ENCODE measurements at regions not wholly inside any gene's neighbourhood (a gene's known extent, or its start where the extent isn't known, plus 50 kb on each side); places are given as distances from the start of the nearest gene placed in this dataset.

DNA sequence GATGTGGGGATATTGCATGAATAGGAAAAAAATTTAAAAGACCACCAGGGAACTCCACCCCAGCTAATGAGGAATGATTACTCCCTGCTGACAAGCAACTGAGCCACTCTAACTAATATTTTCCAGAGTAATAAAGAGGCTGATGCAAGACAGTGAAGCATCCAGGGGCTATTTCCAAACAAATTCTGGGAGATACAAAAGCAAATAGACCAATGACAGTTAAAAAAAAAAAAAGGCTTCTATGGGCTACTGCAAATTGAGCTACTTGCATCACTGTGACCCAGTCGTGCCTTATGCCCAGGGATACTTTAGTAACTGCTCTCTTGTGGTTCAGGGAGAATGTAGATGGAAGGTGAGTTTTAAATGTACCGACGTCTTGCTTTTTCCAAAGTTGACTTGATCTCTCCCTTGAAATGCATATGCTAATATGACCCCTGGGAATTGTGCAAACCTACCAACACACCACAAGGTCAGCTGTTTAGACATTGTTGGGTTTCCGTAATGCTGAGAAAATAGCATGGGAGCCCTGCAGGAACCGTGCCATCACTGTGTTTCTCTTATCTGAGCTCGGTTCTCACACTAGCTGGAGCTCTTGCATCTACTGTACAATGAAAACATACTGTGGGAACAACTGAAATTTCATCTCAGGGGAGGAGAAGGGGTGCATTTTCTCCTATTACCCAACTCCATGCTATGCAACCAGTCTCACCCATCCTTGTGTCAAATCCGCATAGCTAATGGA is 250.6 kb upstream of the MAP3K1 start:
- intact Hi-C loops (cut with DNase I; ENCODE audit: low total_unique reads): no loop called here
- no peak for DNase-seq

DNA sequence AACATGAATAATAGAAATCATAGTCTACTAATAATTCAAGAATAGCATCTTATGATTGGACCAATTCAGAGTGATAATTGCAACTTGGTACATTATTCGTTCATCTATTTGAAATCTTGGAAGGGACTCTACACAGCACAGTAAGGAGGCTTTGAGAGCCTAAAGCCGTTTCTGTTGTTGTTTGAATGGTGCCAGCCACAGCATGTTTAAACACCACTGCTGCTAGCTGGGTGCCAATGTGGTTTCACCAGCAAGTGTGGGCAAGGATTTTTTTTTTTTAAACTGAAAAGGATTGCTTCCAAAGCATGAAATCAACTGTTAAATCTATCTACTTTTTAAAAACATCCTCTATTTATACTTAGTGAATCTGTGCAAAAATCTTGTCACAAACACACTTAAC is 253.9 kb upstream of the MAP3K1 start:
- no peak for DNase-seq
- peaks cover 0 to 10% (median 3%) of the 10 kb centered on the region in 4 donors for H3K4me1 ChIP-seq
- no peak overlapping the region for H3K4me3 ChIP-seq
- no peaks in the 10 kb centered on the region for H3K36me3 ChIP-seq
- H3K9me3 ChIP-seq: no peaks in the 10 kb centered on the region
- no peaks in the 10 kb centered on the region for H3K27me3 ChIP-seq
- intact Hi-C loops (cut with DNase I; ENCODE audit: low total_unique reads): no loop called here
- H3K27ac ChIP-seq: no peak overlapping the region
- TF ChIP-seq, protein P1, sequence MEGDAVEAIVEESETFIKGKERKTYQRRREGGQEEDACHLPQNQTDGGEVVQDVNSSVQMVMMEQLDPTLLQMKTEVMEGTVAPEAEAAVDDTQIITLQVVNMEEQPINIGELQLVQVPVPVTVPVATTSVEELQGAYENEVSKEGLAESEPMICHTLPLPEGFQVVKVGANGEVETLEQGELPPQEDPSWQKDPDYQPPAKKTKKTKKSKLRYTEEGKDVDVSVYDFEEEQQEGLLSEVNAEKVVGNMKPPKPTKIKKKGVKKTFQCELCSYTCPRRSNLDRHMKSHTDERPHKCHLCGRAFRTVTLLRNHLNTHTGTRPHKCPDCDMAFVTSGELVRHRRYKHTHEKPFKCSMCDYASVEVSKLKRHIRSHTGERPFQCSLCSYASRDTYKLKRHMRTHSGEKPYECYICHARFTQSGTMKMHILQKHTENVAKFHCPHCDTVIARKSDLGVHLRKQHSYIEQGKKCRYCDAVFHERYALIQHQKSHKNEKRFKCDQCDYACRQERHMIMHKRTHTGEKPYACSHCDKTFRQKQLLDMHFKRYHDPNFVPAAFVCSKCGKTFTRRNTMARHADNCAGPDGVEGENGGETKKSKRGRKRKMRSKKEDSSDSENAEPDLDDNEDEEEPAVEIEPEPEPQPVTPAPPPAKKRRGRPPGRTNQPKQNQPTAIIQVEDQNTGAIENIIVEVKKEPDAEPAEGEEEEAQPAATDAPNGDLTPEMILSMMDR (IDR thresholded peaks at IDR 0.05): no peak

More for the DNA sequence above, 250.6 kb upstream of the MAP3K1 start:
- Histone ChIP-seq H3K27ac (no peak overlapping the region), H3K27me3 (no peaks in the 10 kb centered on the region), H3K4me3 (no peak overlapping the region), H3K9me3 (no peaks in the 10 kb centered on the region), H3K4me1 (peaks cover 0 to 19% (median 6%) of the 10 kb centered on the region in 4 donors), H3K36me3 (no peaks in the 10 kb centered on the region)
- TF ChIP-seq, protein P1 (IDR thresholded peaks at IDR 0.05): no peak

DNA sequence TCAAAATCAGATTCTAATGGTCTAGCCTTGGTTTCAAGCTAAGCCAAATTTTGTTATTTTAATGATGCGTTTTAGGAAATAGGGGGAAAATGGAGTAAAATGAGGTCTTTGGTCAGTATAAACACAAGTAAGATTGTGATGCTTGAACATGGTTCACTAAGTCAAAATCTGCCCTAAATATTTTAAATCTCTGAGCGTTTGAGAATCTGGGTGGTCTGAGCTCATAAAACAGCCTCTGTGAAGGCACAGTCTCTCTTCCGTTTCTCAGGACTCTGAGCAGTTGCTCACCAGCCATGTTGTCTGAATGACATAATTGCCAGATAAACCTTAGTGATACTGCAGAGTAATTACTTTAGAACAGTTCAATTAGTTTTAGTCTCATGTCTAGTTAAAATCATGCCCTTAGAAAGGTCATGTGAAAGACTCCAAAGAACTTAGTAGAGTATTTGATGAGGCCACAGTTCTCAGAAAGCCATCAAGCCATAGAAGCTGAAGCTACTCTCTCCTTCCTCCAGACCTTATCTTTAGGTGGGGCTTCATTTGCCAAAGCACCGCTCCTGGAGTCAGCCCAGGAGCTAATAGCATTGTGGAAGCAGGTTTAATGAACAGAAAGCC is 257.1 kb upstream of the MAP3K1 start:
- Histone ChIP-seq H3K4me1 (peaks cover 0 to 5% (median under 1%) of the 10 kb centered on the region in 4 donors), H3K4me3 (no peak overlapping the region), H3K9me3 (no peaks in the 10 kb centered on the region), H3K27me3 (no peaks in the 10 kb centered on the region), H3K27ac (no peak overlapping the region), H3K36me3 (no peaks in the 10 kb centered on the region)
- TF ChIP-seq, protein P1 (IDR thresholded peaks at IDR 0.05): no peak
- DNase-seq: no peak
- intact Hi-C loops (cut with DNase I; ENCODE audit: low total_unique reads): no loop called here

DNA sequence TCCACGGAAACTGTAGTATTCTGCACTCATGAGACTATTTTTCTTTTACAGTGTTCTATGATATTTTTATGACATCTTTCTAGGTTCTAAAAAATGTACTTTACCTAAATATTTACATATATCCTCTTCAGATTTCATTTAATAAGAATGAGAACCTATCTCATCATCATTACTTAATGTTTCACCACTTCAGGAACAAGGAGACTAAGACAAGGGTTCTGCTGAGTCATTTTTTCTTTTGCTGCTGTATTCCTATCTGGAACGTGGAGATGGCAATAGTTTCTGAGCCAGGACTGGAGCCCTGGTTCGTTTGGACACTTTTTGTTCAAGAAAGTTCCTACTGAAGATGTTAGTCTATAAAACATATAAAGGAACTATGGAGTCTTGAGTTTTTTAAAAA is 258.2 kb upstream of the MAP3K1 start:
- H3K27ac ChIP-seq: no peak overlapping the region
- no peak overlapping the region for H3K4me3 ChIP-seq
- TF ChIP-seq, protein P1 (IDR thresholded peaks at IDR 0.05): no peak
- no peaks in the 10 kb centered on the region for H3K9me3 ChIP-seq
- intact Hi-C loops (cut with DNase I; ENCODE audit: low total_unique reads): no loop called here
- H3K4me1 ChIP-seq: peaks cover 0 to 16% (median 6%) of the 10 kb centered on the region in 4 donors
- H3K36me3 ChIP-seq: no peaks in the 10 kb centered on the region
- DNase-seq: no peak
- H3K27me3 ChIP-seq: no peaks in the 10 kb centered on the region

DNA sequence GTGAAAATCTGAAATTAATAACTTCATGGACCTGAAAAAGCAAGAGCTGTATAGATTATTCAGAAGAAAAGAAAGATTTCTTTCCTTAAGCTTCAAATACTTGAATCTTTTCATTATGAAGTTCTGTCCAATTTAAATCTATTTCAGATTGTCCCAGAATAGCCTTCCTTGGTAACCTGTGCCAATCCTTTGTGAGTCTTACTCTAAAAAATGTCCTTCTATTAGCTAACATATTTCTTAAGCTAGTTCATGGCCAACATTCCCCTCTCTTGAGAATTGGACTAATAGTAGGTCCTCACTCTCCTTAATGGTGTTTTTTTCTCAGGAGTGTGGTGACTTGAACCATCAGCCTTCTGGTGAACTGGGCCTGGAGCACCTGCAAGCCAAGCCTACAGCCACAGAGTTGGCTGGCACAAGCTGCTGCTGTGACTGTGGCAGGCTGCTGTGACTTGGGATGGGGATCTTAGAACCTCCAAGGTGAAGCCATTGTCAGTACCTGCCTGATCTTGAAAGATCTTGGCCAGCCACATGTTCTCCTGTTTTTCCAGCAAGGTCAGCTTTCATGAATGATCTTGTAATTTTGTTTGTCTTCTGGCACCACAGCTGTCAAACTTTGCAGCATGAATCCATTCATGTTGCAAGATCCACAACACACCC is 262.6 kb upstream of the MAP3K1 start:
- no peak overlapping the region for H3K4me3 ChIP-seq
- no peaks in the 10 kb centered on the region for H3K36me3 ChIP-seq
- intact Hi-C loops (cut with DNase I; ENCODE audit: low total_unique reads): no loop called here
- peaks cover 0 to 24% (median 14%) of the 10 kb centered on the region in 4 donors for H3K4me1 ChIP-seq
- peak overlapping the region in 1 of 2 donors; percentile 9 for H3K27ac ChIP-seq
- DNase-seq: no peak
- TF ChIP-seq, protein P1 (IDR thresholded peaks at IDR 0.05): no peak
- H3K9me3 ChIP-seq: no peaks in the 10 kb centered on the region
- H3K27me3 ChIP-seq: no peaks in the 10 kb centered on the region

Measured in tibial artery (tissue), 4 donors.